A549 (cell line): ENCODE measurements at regions not wholly inside any gene's neighbourhood (a gene's known extent, or its start where the extent isn't known, plus 50 kb on each side); places are given as distances from the start of the nearest gene placed in this dataset.

Experiments used
- CEBPB ChIP-seq, 2 experiments: fragments of >200 bp in 1 of 2; sonication (Bioruptor Twin) in 1 of 2; formaldehyde crosslinking in 1 of 2; IDR thresholded peaks; 2 replicates each; pipeline ENCODE4 v1.6.1; 2012 to 2016
- KDM1A ChIP-seq: fragments of 200-600 bp; sonication (generic); IDR thresholded peaks from 2 replicates; pipeline ENCODE4 v1.6.1; 2016; ENCODE audit warnings: low read depth, mild to moderate bottlenecking
- TP53 ChIP-seq: fragments of 250-450 bp; sonication (Bioruptor Pico); IDR thresholded peaks from 2 replicates; pipeline ENCODE4 v1.5.0; 2021; ENCODE audit warnings: mild to moderate bottlenecking, moderate library complexity
- TF ChIP-seq, protein P1 (sequence below): fragments of >200 bp; sonication (Bioruptor Twin); formaldehyde crosslinking; IDR thresholded peaks from 3 replicates; pipeline ENCODE4 v1.5.1; 2016

DNA sequence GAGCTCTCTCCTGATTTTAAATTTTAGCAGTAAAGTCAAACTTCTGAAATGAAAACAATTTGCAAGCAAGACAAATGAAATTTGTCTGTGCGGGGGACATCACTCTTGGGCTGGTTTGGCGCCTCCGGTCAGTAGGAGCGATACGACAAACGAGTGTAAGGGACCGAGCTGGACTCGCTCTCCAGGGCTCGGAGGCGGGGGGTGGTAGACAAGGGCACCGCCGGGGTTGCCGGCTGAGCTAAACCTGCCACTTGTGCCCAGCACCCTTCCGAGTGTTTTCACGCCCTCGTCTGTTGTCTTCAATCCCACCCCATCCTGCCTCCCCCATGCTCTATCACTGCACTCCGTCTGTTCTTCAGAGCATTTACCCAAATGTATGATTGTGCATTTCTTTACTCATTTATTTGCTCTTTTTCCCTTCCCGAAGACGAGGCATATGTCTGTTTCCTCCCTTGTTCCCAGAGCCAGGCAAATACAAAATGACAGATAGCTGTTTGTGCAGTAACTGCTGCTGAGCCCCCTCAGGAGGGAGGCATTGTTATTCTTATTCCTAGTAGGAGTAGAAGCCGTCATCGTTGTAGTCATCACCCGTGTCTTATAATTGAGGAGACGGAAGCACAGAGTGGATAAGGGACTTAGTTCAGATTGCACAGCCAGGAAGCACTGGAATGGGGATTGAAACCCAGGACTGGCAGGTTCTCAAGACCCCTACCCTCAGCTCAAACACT lies 62.8 kb upstream of the APCDD1L start:
- TF ChIP-seq, protein P1, sequence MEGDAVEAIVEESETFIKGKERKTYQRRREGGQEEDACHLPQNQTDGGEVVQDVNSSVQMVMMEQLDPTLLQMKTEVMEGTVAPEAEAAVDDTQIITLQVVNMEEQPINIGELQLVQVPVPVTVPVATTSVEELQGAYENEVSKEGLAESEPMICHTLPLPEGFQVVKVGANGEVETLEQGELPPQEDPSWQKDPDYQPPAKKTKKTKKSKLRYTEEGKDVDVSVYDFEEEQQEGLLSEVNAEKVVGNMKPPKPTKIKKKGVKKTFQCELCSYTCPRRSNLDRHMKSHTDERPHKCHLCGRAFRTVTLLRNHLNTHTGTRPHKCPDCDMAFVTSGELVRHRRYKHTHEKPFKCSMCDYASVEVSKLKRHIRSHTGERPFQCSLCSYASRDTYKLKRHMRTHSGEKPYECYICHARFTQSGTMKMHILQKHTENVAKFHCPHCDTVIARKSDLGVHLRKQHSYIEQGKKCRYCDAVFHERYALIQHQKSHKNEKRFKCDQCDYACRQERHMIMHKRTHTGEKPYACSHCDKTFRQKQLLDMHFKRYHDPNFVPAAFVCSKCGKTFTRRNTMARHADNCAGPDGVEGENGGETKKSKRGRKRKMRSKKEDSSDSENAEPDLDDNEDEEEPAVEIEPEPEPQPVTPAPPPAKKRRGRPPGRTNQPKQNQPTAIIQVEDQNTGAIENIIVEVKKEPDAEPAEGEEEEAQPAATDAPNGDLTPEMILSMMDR, result no peak
- TF ChIP-seq KDM1A, result no peak
- no peak for TF ChIP-seq CEBPB (IDR thresholded peaks at IDR 0.05)
- TF ChIP-seq TP53 (CRISPR knock-in tag), result no peak
